HEK293 (cell line): ENCODE measurements at regions not wholly inside any gene's neighbourhood (a gene's known extent, or its start where the extent isn't known, plus 50 kb on each side); places are given as distances from the start of the nearest gene placed in this dataset.

Experiments used
- HOXA7 ChIP-seq: sonication (generic); formaldehyde crosslinking; IDR thresholded peaks from 2 replicates; pipeline ENCODE4 v1.8.1; 2022; ENCODE audit warnings: missing genetic modification reagents, borderline replicate concordance
- SP7 ChIP-seq: fragments of 450-650 bp; formaldehyde crosslinking; IDR thresholded peaks from 2 replicates; pipeline ENCODE4 v1.5.1; 2016; ENCODE audit warnings: missing biosample characterization, missing genetic modification characterization
- ZBTB17 ChIP-seq: fragments of 450-650 bp; formaldehyde crosslinking; IDR thresholded peaks from 2 replicates; pipeline ENCODE4 v1.5.1; 2016; ENCODE audit warnings: missing biosample characterization, missing genetic modification characterization
- ZFP3 ChIP-seq: fragments of 450-650 bp; formaldehyde crosslinking; IDR thresholded peaks from 2 replicates; pipeline ENCODE4 v1.5.1; 2016; ENCODE audit warnings: low read depth, missing biosample characterization, missing genetic modification characterization
- ZNF132 ChIP-seq: fragments of 450-650 bp; formaldehyde crosslinking; IDR thresholded peaks from 2 replicates; pipeline ENCODE4 v1.5.1; 2017; ENCODE audit warnings: missing biosample characterization, missing genetic modification characterization, borderline replicate concordance
- ZNF184 ChIP-seq: fragments of 450-650 bp; IDR thresholded peaks from 2 replicates; pipeline ENCODE4 v1.5.1; 2018; ENCODE audit warnings: missing biosample characterization, mild to moderate bottlenecking, missing genetic modification characterization
- ZNF324 ChIP-seq: fragments of 450-650 bp; formaldehyde crosslinking; IDR thresholded peaks from 2 replicates; pipeline ENCODE4 v1.5.1; 2016; ENCODE audit warnings: missing biosample characterization, missing genetic modification characterization
- ZNF37A ChIP-seq: fragments of 450-650 bp; IDR thresholded peaks from 2 replicates; pipeline ENCODE4 v1.5.1; 2018; ENCODE audit warnings: missing biosample characterization, missing genetic modification characterization
- ZNF585B ChIP-seq: fragments of 450-650 bp; formaldehyde crosslinking; IDR thresholded peaks from 2 replicates; pipeline ENCODE4 v1.5.1; 2016; ENCODE audit warnings: missing biosample characterization, missing genetic modification characterization
- ZNF623 ChIP-seq: fragments of 450-650 bp; formaldehyde crosslinking; IDR thresholded peaks from 2 replicates; pipeline ENCODE4 v1.5.1; 2016; ENCODE audit warnings: missing biosample characterization, missing genetic modification characterization
- TF ChIP-seq, protein P1 (sequence below): fragments of 450-650 bp; formaldehyde crosslinking; IDR thresholded peaks from 2 replicates; pipeline ENCODE4 v1.5.1; 2016; ENCODE audit warnings: missing biosample characterization, missing genetic modification characterization
- TF ChIP-seq, protein P2 (sequence below): fragments of 450-650 bp; formaldehyde crosslinking; IDR thresholded peaks from 2 replicates; pipeline ENCODE4 v1.5.1; 2016; ENCODE audit warnings: missing biosample characterization, missing genetic modification characterization
- TF ChIP-seq, protein P3 (sequence below): fragments of 450-650 bp; formaldehyde crosslinking; IDR thresholded peaks from 2 replicates; pipeline ENCODE4 v1.5.1; 2016; ENCODE audit warnings: missing biosample characterization, missing genetic modification characterization, borderline replicate concordance

DNA sequence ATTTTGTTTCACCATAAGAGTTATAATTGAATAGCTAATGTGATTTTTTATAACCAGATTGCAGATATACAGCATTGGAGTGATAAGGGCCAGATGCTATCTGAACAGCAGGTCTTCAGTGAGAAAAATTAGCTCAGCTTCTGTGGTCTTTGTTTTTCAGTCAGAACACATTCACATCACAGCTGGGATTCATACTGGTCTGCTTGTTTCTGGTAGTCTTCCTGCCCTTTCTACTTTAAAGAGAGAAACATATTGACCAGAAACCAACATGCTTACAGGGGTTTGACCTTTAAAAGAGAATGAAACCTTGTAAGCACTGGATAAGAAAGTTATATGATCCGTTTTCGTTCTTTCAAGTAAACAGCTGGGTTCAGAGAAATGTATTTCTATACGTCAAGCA, 213.7 kb upstream of the TMPRSS15 start:
- TF ChIP-seq, protein P1, sequence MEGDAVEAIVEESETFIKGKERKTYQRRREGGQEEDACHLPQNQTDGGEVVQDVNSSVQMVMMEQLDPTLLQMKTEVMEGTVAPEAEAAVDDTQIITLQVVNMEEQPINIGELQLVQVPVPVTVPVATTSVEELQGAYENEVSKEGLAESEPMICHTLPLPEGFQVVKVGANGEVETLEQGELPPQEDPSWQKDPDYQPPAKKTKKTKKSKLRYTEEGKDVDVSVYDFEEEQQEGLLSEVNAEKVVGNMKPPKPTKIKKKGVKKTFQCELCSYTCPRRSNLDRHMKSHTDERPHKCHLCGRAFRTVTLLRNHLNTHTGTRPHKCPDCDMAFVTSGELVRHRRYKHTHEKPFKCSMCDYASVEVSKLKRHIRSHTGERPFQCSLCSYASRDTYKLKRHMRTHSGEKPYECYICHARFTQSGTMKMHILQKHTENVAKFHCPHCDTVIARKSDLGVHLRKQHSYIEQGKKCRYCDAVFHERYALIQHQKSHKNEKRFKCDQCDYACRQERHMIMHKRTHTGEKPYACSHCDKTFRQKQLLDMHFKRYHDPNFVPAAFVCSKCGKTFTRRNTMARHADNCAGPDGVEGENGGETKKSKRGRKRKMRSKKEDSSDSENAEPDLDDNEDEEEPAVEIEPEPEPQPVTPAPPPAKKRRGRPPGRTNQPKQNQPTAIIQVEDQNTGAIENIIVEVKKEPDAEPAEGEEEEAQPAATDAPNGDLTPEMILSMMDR: no peak
- no peak for TF ChIP-seq ZBTB17
- TF ChIP-seq ZFP3 (tag by site-specific recombination): no peak
- TF ChIP-seq, protein P2, sequence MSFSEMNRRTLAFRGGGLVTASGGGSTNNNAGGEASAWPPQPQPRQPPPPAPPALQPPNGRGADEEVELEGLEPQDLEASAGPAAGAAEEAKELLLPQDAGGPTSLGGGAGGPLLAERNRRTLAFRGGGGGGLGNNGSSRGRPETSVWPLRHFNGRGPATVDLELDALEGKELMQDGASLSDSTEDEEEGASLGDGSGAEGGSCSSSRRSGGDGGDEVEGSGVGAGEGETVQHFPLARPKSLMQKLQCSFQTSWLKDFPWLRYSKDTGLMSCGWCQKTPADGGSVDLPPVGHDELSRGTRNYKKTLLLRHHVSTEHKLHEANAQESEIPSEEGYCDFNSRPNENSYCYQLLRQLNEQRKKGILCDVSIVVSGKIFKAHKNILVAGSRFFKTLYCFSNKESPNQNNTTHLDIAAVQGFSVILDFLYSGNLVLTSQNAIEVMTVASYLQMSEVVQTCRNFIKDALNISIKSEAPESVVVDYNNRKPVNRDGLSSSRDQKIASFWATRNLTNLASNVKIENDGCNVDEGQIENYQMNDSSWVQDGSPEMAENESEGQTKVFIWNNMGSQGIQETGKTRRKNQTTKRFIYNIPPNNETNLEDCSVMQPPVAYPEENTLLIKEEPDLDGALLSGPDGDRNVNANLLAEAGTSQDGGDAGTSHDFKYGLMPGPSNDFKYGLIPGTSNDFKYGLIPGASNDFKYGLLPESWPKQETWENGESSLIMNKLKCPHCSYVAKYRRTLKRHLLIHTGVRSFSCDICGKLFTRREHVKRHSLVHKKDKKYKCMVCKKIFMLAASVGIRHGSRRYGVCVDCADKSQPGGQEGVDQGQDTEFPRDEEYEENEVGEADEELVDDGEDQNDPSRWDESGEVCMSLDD: no peak
- TF ChIP-seq ZNF585B (tag by site-specific recombination): no peak
- no peak for TF ChIP-seq HOXA7 (CRISPR knock-in tag)
- no peak for TF ChIP-seq ZNF184
- no peak for TF ChIP-seq ZNF37A (tag by site-specific recombination)
- TF ChIP-seq, protein P3, sequence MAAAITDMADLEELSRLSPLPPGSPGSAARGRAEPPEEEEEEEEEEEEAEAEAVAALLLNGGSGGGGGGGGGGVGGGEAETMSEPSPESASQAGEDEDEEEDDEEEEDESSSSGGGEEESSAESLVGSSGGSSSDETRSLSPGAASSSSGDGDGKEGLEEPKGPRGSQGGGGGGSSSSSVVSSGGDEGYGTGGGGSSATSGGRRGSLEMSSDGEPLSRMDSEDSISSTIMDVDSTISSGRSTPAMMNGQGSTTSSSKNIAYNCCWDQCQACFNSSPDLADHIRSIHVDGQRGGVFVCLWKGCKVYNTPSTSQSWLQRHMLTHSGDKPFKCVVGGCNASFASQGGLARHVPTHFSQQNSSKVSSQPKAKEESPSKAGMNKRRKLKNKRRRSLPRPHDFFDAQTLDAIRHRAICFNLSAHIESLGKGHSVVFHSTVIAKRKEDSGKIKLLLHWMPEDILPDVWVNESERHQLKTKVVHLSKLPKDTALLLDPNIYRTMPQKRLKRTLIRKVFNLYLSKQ (tag by site-specific recombination): no peak
- TF ChIP-seq ZNF324 (tag by site-specific recombination): no peak
- TF ChIP-seq ZNF132 (tag by site-specific recombination): no peak
- TF ChIP-seq ZNF623 (tag by site-specific recombination): no peak
- no peak for TF ChIP-seq SP7 (tag by site-specific recombination)
